NCI-H446 (cell line): ENCODE measurements at regions not wholly inside any gene's neighbourhood (a gene's known extent, or its start where the extent isn't known, plus 50 kb on each side); places are given as distances from the start of the nearest gene placed in this dataset.

Experiments
- DNase-seq, 2 experiments: peaks; one replicate each; lab custom pipeline; 2025; lab: John Stamatoyannopoulos, UW

DNA sequence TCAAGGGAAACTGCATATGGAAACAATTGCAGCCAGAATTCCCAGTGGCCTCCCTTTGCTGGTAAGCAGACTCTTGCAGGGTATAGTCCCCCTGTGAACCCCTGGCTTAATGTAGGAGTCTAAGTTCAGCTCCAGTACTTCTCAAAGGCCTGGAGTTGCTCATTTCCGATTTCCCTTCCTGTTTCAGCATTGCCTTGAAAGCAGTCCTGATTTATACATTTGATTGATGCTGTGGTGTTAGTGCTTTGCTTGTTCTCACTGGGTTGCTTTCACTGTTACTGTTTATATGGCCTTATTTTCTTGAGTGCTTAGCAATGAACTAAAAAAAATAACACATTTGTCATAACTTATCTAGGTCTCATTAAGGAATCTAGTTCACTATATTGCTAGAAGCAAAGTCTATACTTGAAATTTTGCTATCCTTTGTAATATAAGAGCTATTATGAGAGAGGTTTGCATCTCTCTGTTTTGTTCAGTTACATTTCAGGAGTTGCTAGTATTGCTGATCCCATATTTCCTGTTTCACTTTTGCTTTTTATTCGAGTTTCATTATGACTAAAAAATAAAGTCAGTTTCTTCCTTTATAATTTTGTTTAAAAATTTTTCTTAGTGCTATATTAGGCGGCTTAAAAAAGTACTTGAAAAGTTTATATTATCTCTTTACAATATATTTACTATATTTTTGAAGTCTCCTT, 122.4 kb upstream of the NMUR2 start:
- no peak for DNase-seq

DNA sequence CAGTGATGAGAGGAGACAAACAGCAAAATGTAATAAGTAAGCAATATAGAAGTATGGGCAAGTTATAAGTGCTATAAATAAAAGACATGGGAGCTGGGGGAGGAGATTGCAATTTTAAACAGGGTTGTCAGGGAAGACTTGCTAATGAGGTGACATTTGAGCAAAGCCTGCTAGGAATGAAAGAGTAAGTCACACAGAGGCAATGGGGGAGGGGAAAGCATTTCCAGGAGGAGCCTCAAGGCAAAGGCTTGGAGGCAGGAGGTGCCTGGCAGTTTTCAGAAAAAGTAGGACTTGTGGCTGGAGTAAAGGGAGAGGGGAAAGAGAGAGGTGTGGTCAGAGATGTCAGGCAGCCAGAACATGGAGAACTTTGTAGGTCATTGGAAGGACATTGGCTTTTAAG, 124.4 kb upstream of the NMUR2 start:
- DNase-seq = no peak

DNA sequence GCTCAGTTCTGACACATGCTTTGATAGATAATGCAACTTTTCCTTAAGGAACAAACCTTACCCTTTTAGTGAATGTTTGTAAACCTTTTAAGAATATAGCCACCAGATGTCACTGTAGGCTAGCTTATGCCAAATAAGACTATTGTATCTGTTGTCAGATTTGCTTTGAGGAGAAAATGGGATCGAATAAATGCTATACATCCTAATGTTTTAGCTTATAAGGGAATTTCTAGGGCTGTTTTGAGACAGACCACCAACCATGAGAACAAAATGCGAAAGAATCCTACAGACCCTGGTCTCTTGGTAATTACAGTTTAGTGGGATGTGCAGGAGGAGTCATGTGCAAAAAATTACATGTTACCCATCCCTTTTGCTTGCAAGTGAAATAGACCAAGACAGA, 127.6 kb upstream of the NMUR2 start:
- DNase-seq = peak; percentile 67 to 84

DNA sequence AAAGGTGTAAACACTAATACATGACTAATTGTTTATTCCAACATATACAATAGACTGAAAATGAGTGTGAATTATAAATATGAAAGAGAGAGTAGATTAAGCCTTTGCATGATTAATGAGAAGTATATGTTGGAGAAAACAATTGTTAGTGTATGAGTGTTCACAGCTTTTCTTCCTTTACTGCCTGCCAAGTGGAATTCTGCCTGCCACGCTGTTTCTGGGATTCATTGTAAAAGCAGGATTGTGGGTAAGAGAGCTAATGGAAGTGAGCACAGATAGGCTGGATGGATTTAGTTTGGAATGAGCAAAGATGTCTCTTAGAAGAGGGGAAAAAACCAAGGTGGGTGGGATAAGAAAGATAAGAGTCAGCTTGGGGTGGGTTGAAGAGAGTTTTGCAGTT, 129.6 kb upstream of the NMUR2 start:
- DNase-seq = peak in 1 of 2 experiments; percentile 22

DNA sequence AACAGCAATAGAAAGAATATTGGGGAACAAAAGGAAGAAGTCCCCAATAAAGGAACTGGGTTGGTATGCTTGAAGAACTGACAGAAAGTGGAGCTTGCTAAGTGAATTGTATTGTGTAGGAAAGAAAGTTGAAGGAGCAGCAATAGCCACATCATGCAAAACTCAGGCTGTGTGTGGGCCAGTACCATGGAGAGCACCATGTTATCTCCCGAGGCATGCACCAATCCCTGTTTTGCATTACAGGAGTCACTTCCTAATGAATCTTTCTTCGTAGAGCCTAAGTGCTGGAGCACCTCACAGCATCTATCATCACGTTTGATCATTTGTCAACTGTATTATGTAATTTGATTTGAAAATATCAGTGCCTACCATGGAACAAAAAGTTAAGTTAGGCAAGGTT, 137.7 kb upstream of the NMUR2 start:
- no peak for DNase-seq

DNA sequence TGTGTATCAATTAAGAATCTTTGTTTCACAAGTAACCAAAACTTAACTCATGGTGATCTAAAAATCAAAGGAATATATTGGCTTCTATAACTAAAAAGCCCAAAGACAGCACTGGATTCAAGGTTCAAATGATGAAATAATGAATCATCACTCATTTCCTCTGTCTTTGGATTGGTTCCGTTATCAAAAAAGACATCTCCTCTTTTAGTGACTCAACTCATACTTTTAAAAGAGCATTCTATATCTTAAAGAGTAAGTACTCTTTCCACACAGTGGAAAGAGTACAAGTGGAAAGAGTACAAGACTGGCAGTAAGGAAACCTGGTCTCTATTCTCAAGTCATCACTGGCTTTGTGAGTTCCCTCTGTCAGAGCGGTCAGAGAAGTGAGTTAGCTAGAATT, 141.4 kb upstream of the NMUR2 start:
- no peak for DNase-seq

DNA sequence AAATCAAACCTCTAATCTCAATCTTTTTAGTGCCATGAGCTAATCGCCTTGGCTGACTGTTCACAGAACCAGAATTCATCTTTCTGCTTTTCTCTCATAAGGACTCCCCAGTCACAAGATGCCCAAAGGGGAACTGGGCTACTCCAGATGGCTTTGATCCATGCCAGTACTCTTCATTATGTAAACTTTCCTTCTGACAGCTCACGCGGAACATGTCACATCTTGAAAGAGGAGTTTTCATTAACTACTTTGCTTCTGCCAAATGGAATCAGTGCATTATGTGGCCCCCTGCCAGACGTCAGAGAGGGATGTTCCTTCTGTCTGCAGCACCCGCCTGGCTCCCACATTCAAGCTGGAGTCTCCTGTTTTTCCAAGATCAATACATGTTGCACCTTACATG, 142.1 kb upstream of the NMUR2 start:
- DNase-seq = peak; percentile 93 to 97

DNA sequence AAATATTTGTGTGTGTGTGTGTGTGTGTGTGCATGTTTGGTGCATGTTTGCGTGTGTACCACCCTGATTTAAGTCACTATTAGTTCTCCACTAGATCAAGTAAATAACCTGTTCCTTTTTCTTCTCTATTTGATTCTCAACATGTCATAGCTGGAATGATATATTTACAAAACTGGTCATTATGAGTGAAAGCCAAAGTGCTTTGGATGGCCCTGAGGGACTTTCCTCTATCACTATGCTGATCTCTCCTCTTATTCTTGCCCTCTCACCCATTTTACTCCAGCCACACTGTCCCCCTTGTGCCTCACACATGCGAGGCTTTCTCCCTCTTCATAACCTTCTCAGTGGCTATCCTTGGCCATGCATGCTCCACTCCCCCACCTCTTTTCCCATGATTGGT, 144.6 kb upstream of the NMUR2 start:
- DNase-seq = no peak

DNA sequence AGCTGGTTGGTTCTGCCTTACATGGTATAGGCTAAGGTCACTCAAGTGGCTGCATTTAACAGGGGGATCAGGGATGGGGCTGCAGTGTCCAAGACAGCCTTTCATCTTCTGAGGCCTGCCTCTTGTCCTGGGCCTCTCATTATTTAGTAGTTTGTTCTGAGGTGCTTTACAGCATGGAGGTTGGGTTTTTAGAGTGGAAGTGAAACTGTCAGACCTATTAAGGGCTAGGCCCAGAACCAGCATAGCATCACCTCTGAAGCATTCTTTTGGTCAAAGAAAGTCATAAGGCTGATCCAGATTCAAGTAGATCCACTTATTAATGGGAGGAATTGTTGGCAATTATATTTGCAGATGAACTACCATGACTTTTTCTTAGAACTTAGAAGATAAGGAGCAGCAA, 146.0 kb upstream of the NMUR2 start:
- no peak for DNase-seq

DNA sequence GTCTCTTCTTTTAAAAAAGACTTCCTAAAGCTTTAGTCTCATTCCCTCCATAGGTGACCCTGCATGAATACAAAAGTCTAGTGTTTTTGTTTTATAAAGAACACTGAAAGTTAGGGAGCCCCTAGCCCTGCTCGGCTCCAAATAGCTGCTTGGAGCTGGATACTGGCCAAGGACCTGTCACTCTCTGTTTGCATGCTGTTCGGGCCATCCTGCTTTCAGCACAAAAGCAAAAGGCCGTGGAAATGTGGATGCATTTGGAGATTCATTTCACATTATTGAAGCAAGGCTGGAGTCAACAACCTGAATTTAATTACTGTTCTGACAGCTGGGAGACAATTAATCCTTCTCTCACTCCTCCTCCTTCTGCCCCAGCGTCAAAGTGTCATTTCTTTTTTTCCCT, 151.7 kb upstream of the NMUR2 start:
- peak; percentile 52 to 90 for DNase-seq

DNA sequence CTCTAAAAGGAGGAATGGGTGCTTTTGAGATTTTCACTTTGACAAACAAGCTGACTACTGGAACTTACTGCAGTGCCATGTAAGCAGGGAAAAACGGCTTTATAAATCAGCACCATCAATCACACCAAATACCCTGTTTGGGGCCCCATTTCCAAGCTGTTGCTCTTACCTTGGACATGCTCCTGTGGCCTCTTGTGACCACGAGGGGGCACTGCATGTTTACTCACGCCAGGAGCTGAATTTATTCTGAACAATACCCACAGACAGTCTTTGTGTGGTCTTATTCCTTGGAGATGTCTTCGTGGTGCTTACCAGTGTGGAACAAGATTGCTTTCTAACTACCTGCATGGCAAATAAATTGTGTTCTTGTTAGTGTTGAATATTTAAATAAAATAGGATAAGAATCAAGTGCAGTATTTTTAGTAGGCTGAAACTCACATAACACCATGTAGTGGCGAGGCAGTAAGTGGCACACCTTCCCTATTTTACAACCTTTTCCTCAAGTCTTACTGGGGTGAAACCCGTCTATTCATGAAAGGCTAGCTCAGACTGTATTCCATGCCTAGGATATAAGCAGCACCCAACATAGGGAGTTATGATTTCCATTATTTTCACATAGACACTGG, 155.5 kb upstream of the NMUR2 start:
- DNase-seq = peak; percentile 62 to 82

DNA sequence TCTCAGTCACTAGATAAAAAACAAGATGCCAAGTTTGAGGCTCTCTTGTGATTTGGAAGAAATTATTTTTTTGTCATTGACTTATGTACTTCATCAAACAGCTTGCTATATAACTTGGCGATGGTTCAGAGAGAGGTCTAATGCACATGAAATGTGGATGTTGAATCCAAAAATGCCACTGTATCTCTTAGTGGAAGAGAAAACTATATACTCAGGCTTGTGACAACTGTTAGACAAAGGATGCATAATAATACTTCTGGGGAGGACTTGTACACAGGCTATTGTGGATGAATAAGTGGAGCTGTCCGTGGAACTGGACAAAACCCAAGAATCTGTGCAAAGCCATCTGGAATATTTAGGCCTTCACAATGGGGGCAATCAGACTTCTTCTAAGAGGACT, 162.9 kb upstream of the NMUR2 start:
- DNase-seq = peak; percentile 48 to 85

DNA sequence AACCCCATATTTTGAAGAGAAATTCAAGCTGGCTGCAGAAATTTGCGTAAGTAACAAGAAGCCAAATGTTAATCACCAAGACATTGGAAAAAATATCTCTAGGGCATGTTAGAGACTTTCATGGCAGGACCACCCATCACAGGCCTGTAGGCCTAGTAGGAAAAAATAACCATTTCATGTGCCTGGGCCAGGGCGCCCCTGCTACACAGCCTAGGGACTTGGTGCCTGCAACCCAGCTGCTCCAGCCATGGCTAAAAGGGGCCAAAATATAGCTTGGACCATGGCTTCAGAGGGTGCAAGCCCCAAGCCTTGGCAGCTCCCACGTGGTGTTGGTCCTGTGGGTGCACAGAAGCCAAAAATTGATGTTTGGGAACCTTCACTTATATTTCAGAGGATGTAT, 167.7 kb upstream of the NMUR2 start:
- no peak for DNase-seq

DNA sequence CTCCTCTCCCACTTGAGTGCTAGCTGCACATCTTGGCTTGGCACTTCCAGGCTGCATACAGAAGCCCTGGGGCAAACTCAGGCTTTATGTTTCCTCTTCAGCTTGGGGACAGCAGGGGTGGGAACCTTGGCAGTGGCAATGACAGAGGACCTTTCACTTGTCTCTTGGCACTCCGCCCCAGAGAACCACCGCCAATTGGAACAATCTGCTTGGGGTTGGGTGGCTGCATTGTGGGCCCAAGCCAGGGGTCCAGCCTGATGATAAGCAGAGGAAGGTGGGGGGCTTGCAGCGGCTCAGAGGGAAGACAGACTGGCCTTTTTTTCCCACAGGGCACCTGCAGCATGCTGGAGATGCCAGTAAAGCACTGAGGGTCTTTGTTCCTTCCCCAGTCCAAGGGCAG, 179.0 kb upstream of the NMUR2 start:
- DNase-seq = peak in 1 of 2 experiments; percentile 33

DNA sequence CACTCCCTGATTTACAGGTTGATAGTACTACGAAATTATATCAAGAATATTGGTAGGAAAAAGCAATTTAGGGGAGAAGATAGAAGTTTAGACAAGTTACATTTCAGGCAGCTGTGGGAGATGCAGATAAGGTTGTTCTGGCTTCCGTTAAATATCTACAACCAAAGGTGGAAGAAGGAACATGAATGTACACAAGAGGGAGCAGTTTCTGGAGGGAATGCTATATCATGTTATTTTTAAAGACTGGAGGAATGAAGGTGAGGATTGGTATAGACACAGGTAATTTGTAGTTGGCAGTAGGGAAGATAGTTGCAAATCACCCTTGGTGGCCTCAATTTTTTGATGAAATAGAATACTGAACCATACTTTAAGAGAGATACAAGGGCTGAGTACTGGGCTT, 187.3 kb upstream of the NMUR2 start:
- no peak for DNase-seq

DNA sequence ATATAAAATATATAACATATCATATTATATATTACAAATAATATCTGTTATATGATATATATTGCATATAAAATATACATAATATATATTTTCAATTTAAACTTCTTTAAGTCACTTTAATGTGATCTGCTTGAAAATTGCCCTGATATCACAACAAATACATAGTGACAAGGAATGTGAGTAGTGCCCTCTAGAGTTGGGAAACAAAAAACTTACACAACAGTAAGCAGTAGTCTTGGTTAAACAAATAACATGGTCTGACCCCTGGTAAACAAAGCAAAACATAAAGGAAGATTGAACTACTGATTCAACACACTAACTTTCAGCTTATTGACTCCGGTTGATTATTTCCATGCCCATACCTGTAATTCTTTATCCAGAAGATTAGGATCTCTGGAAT, 188.3 kb upstream of the NMUR2 start:
- peak in 1 of 2 experiments; percentile 18 for DNase-seq

DNA sequence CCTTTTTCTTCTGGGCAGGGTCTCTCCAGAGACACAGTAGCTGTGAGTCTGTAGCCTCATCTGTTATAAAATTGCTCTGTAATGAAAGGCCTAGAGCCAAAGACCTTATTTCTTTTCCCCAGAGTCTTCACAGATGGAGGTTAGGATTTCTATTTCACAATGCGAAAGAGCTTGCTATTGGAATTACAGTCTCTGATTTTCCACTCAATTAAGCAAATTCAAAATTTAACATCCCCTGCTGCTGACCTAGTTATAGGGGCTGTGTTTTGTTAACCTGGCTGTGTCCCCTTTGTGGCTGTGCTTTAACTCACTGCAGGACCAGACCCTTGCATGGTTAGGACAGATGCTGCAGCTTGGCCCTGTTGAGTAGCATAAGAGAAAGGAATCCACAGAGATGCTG, 190.3 kb upstream of the NMUR2 start:
- peak; percentile 52 to 84 for DNase-seq

DNA sequence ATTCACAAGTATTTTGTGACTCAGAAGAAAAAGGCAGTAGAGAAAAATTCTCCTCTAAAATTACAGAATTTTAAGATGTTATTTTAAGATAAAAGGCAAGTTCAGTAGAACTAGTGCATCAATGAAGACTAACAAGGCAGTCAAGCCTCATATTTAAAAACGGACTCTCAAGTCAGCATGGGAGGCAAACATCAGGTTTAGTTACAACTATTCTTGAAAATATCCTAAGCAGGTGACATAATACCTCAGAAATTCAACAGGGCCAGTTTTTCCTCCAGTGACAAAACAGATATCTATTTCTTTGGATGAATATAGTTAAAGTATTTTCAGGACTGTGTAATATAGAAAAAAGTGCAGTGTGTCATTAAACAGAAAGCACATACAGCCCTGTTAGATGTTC, 194.0 kb upstream of the NMUR2 start:
- DNase-seq = no peak

DNA sequence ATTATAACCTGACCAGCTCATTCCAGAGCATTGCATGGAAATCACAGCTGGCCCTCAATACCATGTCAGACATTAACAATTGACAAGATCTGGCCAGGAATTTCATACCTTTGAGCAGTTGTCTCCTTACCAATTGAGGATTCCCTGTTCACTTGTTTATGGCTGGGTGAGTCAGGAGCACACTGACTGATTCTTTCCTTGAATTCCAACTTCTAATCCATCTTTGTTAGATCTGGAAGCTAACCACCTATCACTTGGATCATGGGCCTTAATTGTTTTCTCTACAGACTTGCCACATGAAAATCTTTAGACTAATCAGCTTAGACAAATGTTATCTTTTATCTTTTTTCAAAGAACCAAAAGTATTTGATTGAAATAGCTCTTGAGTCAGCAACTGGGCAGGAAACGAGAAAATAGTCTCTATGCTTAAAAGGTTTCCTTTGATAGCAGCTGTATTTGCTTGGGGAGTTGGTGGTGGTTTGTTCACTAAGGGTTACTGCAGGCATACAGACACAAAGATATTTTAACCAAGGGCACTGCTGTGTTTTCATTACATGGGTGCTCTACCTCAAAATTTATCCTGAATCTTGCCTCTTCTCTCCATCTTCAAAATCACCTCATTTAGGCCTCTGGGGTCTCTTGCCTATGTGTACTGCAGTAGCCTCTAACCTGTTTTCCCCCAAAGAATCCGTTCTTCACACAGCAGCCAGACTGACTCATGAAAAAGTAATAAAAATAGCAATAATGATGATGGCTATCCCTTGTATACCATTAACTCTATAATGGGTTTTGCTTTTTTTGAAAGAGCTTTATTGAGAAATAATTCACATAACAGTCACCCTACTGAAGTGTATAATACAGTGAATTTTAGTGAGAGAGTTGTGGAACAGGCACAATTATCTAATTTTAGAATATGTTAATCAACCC, 197.0 kb upstream of the NMUR2 start:
- DNase-seq = no peak

DNA sequence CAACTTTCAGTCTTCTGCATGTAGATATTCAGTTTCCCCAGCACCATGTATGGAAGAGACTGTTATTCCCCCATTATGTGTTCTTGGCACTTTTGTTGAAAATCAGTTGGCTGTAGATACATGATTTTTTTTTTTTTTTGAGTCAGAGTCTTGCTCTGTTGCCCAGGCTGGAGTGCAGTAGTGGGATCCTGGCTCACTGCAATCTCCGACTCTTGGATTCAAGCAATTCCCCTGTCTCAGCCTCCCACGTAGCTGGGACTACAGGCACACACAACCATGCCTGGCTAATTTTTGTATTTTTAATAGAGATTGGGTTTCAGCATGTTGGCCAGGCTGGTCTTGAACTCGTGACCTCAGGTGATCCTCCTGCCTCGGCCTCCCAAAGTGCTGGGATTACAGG, 201.0 kb upstream of the NMUR2 start:
- peak in 1 of 2 experiments; percentile 54 for DNase-seq

DNA sequence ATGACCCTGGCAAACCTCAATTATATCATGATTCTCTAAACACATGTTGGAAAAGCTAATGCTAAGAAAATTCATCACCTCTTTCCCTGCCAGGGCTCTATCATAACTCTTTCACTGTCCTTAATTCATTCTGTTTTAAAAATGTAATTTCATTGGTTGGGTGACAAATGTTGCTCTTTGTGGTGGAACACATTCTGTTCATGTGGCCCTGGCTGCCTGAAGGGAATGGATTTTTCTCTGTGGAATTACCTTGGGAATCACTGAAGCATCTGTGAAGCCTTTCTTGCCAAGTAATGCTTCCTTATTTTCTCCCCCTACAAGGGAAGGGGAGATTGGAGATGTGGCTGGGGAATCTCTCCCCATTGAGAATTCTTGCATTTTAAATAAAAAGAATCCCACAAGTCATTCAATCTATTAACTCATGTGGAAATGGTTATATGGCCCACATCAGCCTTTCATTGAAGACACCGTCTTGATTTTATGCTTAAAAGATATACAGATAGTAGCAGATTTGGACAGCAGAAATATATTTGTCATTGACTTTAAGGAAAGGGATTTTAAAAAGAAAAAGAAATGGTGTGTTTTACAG, 201.8 kb upstream of the NMUR2 start:
- peak; percentile 26 to 86 for DNase-seq

DNA sequence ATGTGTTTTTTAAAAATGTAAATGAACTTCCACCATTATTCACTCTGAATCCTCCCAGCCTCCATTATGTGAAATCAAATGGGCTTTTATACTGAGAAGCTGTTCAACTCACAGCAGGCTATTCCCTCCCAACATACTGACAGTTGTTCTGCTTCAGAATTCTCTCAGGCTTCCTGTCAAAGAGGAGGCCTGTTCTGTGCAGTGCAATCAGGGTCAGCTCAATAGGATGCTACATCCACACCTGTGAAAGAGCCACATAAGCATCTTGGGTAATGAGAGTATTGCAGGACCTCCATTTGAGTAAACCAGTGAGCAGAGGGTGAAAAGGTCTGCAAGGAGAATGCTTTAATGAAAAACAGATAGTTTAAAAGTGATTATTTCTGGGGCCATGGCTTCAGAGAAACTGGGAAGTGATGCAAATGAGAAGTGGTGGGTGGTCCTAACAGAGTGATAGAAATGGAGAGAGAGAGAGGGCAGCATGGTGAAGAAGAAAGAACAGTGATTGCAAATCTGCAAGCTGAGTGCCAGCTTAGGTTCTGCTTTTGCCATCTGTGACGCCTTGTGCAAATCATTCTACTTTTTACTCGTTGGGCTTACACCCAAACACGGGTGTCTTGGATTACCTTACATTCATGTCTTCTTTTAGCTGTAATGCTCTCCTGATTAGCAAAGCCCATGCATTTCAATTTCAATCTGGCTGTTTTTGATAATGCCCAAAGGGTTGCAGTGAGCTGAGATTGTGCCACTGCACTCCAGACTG, 202.5 kb upstream of the NMUR2 start:
- peak in 1 of 2 experiments; percentile 38 for DNase-seq
